WTC11 (cell line): ENCODE measurements at regions not wholly inside any gene's neighbourhood (a gene's known extent, or its start where the extent isn't known, plus 50 kb on each side); places are given as distances from the start of the nearest gene placed in this dataset.
"Not testable (repeated sequence)": the region's sequence is repeated elsewhere in the genome, so short reads cannot be mapped to it uniquely, and the experiment has no call there.

Experiments
- ATAC-seq: fragments of 200-7000 bp; cut with Tn5 transposase; 2 replicates; pipeline ENCODE4 v1.10.0; 2021; ENCODE audit warnings: mild to moderate bottlenecking, moderate library complexity
- CTCF ChIA-PET: fragments of 300-600 bp; sonication (Branson Sonifier 250); formaldehyde crosslinking; loops from one replicate; lab custom pipeline; 2021; ENCODE audit warnings: antibody characterized with exemption; lab: Charles Lee
- POLR2A ChIA-PET: fragments of 350-600 bp; sonication (Branson Sonifier 250); formaldehyde crosslinking; loops from one replicate; lab custom pipeline; 2021; ENCODE audit warnings: antibody characterized with exemption; lab: Charles Lee
- DNase-seq: peaks from one replicate; pipeline ENCODE4 v3.0.0; 2021; ENCODE audit warnings: low spot score
- H3K27ac Mint-ChIP-seq: 2 replicates; pipeline ENCODE4 v1.8.0; 2021; ENCODE audit warnings: mixed read lengths
- H3K27me3 Mint-ChIP-seq: 2 replicates; pipeline ENCODE4 v1.8.0; 2021; ENCODE audit warnings: low read depth, mild to moderate bottlenecking, moderate library complexity, mixed read lengths
- H3K36me3 Mint-ChIP-seq: 2 replicates; pipeline ENCODE4 v1.8.0; 2021; ENCODE audit warnings: mixed read lengths
- H3K4me1 Mint-ChIP-seq: 2 replicates; pipeline ENCODE4 v1.8.0; 2022; ENCODE audit warnings: mixed read lengths
- H3K4me3 Mint-ChIP-seq: 2 replicates; pipeline ENCODE4 v1.8.0; 2021; ENCODE audit warnings: mild to moderate bottlenecking, moderate library complexity, mixed read lengths
- H3K9me3 Mint-ChIP-seq: 2 replicates; pipeline ENCODE4 v1.8.0; 2021; ENCODE audit warnings: mixed read lengths
- CDX4 ChIP-seq: fragments of 250-450 bp; sonication (Bioruptor Pico); IDR thresholded peaks from 2 replicates; pipeline ENCODE4 v1.9.0; 2021; ENCODE audit warnings: moderate library complexity, mild to moderate bottlenecking, inconsistent platforms, borderline replicate concordance
- E2F1 ChIP-seq: sonication (generic); formaldehyde crosslinking; IDR thresholded peaks from 2 replicates; pipeline ENCODE4 v1.8.0; 2022; ENCODE audit warnings: mild to moderate bottlenecking, missing genetic modification reagents
- E2F5 ChIP-seq: sonication (generic); formaldehyde crosslinking; IDR thresholded peaks from 2 replicates; pipeline ENCODE4 v1.8.1; 2022; ENCODE audit warnings: mild to moderate bottlenecking, moderate library complexity, missing genetic modification reagents
- ERG ChIP-seq: fragments of 250-450 bp; sonication (Bioruptor Pico); IDR thresholded peaks from 2 replicates; pipeline ENCODE4 v1.8.0; 2021; ENCODE audit warnings: mild to moderate bottlenecking
- ESRRA ChIP-seq: sonication (generic); formaldehyde crosslinking; IDR thresholded peaks from 2 replicates; pipeline ENCODE4 v1.8.1; 2022; ENCODE audit warnings: mild to moderate bottlenecking, missing genetic modification reagents, borderline replicate concordance
- GABPB1 ChIP-seq: sonication (generic); formaldehyde crosslinking; IDR thresholded peaks from 2 replicates; pipeline ENCODE4 v1.8.1; 2023; ENCODE audit warnings: mild to moderate bottlenecking, missing genetic modification reagents
- KAT7 ChIP-seq: sonication (generic); formaldehyde crosslinking; IDR thresholded peaks from 2 replicates; pipeline ENCODE4 v1.8.1; 2023; ENCODE audit warnings: missing genetic modification reagents, mild to moderate bottlenecking, borderline replicate concordance
- PRRX2 ChIP-seq: fragments of 250-450 bp; sonication (Bioruptor Pico); IDR thresholded peaks from 2 replicates; pipeline ENCODE4 v1.8.0; 2021; ENCODE audit warnings: mild to moderate bottlenecking
- RELA ChIP-seq: sonication (generic); formaldehyde crosslinking; IDR thresholded peaks from 2 replicates; pipeline ENCODE4 v1.8.1; 2022; ENCODE audit warnings: missing genetic modification reagents, mild to moderate bottlenecking, borderline replicate concordance
- RORB ChIP-seq: fragments of 250-450 bp; sonication (Bioruptor Pico); IDR thresholded peaks from 2 replicates; pipeline ENCODE4 v1.9.0; 2021; ENCODE audit warnings: mild to moderate bottlenecking
- SP1 ChIP-seq: sonication (generic); formaldehyde crosslinking; conservative IDR thresholded peaks from 2 replicates; pipeline ENCODE4 v1.8.1; 2022; ENCODE audit warnings: missing genetic modification reagents
- USF2 ChIP-seq: sonication (generic); formaldehyde crosslinking; IDR thresholded peaks from 2 replicates; pipeline ENCODE4 v1.8.1; 2023; ENCODE audit warnings: mild to moderate bottlenecking, missing genetic modification reagents, moderate library complexity
- ZBTB43 ChIP-seq: sonication (generic); formaldehyde crosslinking; IDR thresholded peaks from 2 replicates; pipeline ENCODE4 v1.8.1; 2023; ENCODE audit warnings: mild to moderate bottlenecking, missing genetic modification reagents
- ZNF138 ChIP-seq: sonication (generic); formaldehyde crosslinking; conservative IDR thresholded peaks from 2 replicates; pipeline ENCODE4 v1.8.1; 2022; ENCODE audit warnings: mild to moderate bottlenecking, moderate library complexity, missing genetic modification reagents
- ZNF532 ChIP-seq: fragments of 250-450 bp; sonication (Bioruptor Pico); IDR thresholded peaks from 2 replicates; pipeline ENCODE4 v1.9.0; 2021; ENCODE audit warnings: mild to moderate bottlenecking, borderline replicate concordance
- ZSCAN18 ChIP-seq: fragments of 250-450 bp; sonication (Bioruptor Pico); IDR thresholded peaks from 2 replicates; pipeline ENCODE4 v2.1.2; 2022; ENCODE audit warnings: mild to moderate bottlenecking, moderate library complexity

- TF ChIP-seq CDX4 (CRISPR knock-in tag) (no peak), E2F1 (CRISPR knock-in tag) (no peak), PRRX2 (CRISPR knock-in tag) (no peak), ZSCAN18 (CRISPR knock-in tag) (no peak), E2F5 (CRISPR knock-in tag) (no peak), SP1 (CRISPR knock-in tag) (no peak)
These were observed 155.4 kb upstream of the KCNQ5 start (continued) for GRCh38 chr6:72466471-72466870.

- H3K4me1 Mint-ChIP-seq, result 0 out of 2 replicates have a peak, but pooled peaks cover 2% of the 10 kb centered on the region
- DNase-seq (no peak), ATAC-seq (no peak)
- CTCF ChIA-PET, result interaction anchor here (0.5 to 1.2 kb wide), 2 partner anchors 27 to 55 kb away, joined by 3 to 5 read pairs; no protein-coding TSS in a partner anchor
- TF ChIP-seq RORB (CRISPR knock-in tag) (0 out of 2 replicates have a peak, but pooled peaks have one; percentile 37), KAT7 (CRISPR knock-in tag) (no peak)
- H3K4me3 Mint-ChIP-seq, result no peak overlapping the region
- no peaks in the 10 kb centered on the region for H3K27me3 Mint-ChIP-seq
- POLR2A ChIA-PET, result no interaction called here
- H3K36me3 Mint-ChIP-seq, result peaks cover 20% of the 10 kb centered on the region
- no peak overlapping the region for H3K27ac Mint-ChIP-seq
- H3K9me3 Mint-ChIP-seq, result peaks cover 25% of the 10 kb centered on the region
These were observed 154.8 kb upstream of the KCNQ5 start for GRCh38 chr6:72466971-72467566.

GRCh38 chr6:72469406-72469983 is 152.4 kb upstream of the KCNQ5 start:
- CTCF ChIA-PET, H3K4me3 Mint-ChIP-seq, H3K27ac Mint-ChIP-seq, DNase-seq, ATAC-seq, H3K4me1 Mint-ChIP-seq, H3K27me3 Mint-ChIP-seq, POLR2A ChIA-PET: not testable (repeated sequence)
- H3K36me3 Mint-ChIP-seq, result peaks cover 20% of the 10 kb centered on the region
- H3K9me3 Mint-ChIP-seq, result peaks cover 26% of the 10 kb centered on the region

GRCh38 chr6:72476051-72476450 is 145.8 kb upstream of the KCNQ5 start:
- no peaks in the 10 kb centered on the region; the same call in 1 of the 2 replicates for H3K27me3 Mint-ChIP-seq
- peaks cover 7% of the 10 kb centered on the region for H3K9me3 Mint-ChIP-seq
- ChIA-PET CTCF (no interaction called here), POLR2A (no interaction called here)
- H3K4me1 Mint-ChIP-seq, result 0 out of 2 replicates have a peak, but pooled peaks cover 3% of the 10 kb centered on the region
- DNase-seq (no peak), ATAC-seq (no peak)
- H3K27ac Mint-ChIP-seq, result no peak overlapping the region
- no peak overlapping the region for H3K4me3 Mint-ChIP-seq
- peaks cover 2% of the 10 kb centered on the region; the same call in 1 of the 2 replicates for H3K36me3 Mint-ChIP-seq
- TF ChIP-seq ZNF138 (CRISPR knock-in tag) (no peak), ESRRA (no peak), USF2 (CRISPR knock-in tag) (no peak), ERG (CRISPR knock-in tag) (no peak), ZBTB43 (CRISPR knock-in tag) (no peak), GABPB1 (CRISPR knock-in tag) (no peak), RELA (CRISPR knock-in tag) (no peak), ZNF532 (CRISPR knock-in tag) (no peak)
